Sigmoid colon (tissue), 6 donors: ENCODE measurements at regions not wholly inside any gene's neighbourhood (a gene's known extent, or its start where the extent isn't known, plus 50 kb on each side); places are given as distances from the start of the nearest gene placed in this dataset.

Source experiments
- DNase-seq: peaks from one replicate; pipeline ENCODE4 v3.0.0-alpha.2; 2019
- H3K27ac ChIP-seq, 4 donors: fragments of 200-600 bp; sonication (generic); one replicate each; pipeline ENCODE4 v1.5.1; 2016 to 2019; ENCODE audit warnings: mild to moderate bottlenecking in 1 of 4
- H3K27me3 ChIP-seq, 3 donors: fragments of 200-600 bp; sonication (generic); one replicate each; pipeline ENCODE4 v1.5.1; 2019; ENCODE audit warnings: mild to moderate bottlenecking in 1 of 3
- H3K36me3 ChIP-seq, 4 donors: fragments of 200-600 bp; sonication (generic); one replicate each; pipeline ENCODE4 v1.5.1; 2016 to 2019
- H3K4me1 ChIP-seq, 4 donors: fragments of 200-600 bp; sonication (generic); one replicate each; pipeline ENCODE4 v1.5.1; 2017 to 2019
- H3K4me3 ChIP-seq, 4 donors: fragments of 200-600 bp; sonication (generic); one replicate each; pipeline ENCODE4 v1.5.1; 2017 to 2019; ENCODE audit warnings: mild to moderate bottlenecking in 2 of 4, moderate library complexity in 1 of 4
- H3K9me3 ChIP-seq, 4 donors: fragments of 200-600 bp in 3 of 4; sonication (generic) in 3 of 4; one replicate each; pipeline versions ENCODE4 v1.5.1 to v1.6.1; 2013 to 2019
- EP300 ChIP-seq, 4 donors: sonication (generic); formaldehyde crosslinking; IDR thresholded peaks; one replicate each; pipeline ENCODE4 v1.6.1; 2017; ENCODE audit warnings: antibody characterized with exemption in 4 of 4
- POLR2A ChIP-seq, 2 donors: fragments of 450-650 bp; IDR thresholded peaks; one replicate each; pipeline ENCODE4 v1.6.1; 2016; ENCODE audit warnings: antibody characterized with exemption in 2 of 2, mild to moderate bottlenecking in 2 of 2, moderate library complexity in 2 of 2
- POLR2AphosphoS5 ChIP-seq, 4 donors: sonication (generic); formaldehyde crosslinking; IDR thresholded peaks; one replicate each; pipeline ENCODE4 v1.6.1; 2017; ENCODE audit warnings: antibody characterized with exemption in 4 of 4
- WGBS, 2 donors: extraction: QIAGEN DNeasy Blood & Tissue Kit; methylation state at CpG; one replicate each; pipeline ENCODE4 v1.1.7; 2013; 5-methylcytosine and 5-hydroxymethylcytosine counted together
- intact Hi-C: fragments of 100-400 bp; cut with DNase I; formaldehyde crosslinking; loops from one replicate; pipeline ENCODE4 v1.15.1; 2023
- TF ChIP-seq, protein P1 (sequence below), 4 experiments: fragments of 450-650 bp in 3 of 4; fragments of 200-600 bp in 1 of 4; IDR thresholded peaks; one replicate each; pipeline ENCODE4 v1.5.1; 2016 to 2019; ENCODE audit warnings: antibody characterized with exemption in 4 of 4, mild to moderate bottlenecking in 3 of 4, moderate library complexity in 2 of 4
- donor health status: healthy with polysubstance abuse.
- donor health status: healthy.

DNA sequence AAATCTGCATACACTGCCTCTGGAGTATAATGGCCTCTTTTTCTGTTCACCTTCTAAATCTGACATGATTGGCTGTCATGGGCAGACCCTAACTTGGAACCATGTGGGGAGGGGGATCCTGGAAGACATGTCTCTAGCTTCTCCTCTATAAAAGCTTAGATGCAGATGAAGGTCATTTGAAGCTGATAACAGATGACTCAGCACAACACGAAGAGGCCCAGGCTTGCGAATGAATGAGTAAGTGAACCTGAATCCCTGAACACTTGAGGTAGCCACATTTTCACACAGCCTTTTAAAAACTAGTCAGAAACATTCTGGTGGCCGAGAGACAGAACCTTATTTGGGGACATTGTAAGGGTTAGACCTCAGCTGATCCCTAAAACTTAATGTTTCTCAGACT is 282.6 kb downstream of the ELAVL2 start:
- intact Hi-C loops, result no loop called here
- no peak overlapping the region for H3K27ac ChIP-seq
- no peak for DNase-seq
- no peaks in the 10 kb centered on the region for H3K9me3 ChIP-seq
- TF ChIP-seq POLR2AphosphoS5 (IDR thresholded peaks at IDR 0.05), result no peak
- TF ChIP-seq POLR2A (IDR thresholded peaks at IDR 0.05), result no peak
- TF ChIP-seq EP300 (IDR thresholded peaks at IDR 0.05), result no peak
- TF ChIP-seq, protein P1, sequence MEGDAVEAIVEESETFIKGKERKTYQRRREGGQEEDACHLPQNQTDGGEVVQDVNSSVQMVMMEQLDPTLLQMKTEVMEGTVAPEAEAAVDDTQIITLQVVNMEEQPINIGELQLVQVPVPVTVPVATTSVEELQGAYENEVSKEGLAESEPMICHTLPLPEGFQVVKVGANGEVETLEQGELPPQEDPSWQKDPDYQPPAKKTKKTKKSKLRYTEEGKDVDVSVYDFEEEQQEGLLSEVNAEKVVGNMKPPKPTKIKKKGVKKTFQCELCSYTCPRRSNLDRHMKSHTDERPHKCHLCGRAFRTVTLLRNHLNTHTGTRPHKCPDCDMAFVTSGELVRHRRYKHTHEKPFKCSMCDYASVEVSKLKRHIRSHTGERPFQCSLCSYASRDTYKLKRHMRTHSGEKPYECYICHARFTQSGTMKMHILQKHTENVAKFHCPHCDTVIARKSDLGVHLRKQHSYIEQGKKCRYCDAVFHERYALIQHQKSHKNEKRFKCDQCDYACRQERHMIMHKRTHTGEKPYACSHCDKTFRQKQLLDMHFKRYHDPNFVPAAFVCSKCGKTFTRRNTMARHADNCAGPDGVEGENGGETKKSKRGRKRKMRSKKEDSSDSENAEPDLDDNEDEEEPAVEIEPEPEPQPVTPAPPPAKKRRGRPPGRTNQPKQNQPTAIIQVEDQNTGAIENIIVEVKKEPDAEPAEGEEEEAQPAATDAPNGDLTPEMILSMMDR (IDR thresholded peaks at IDR 0.05), result no peak
- WGBS, 2 donors, result 65 to 76% methylated on average over 3 of the region's 3 CpGs
- H3K4me1 ChIP-seq, result no peaks in the 10 kb centered on the region
- no peaks in the 10 kb centered on the region for H3K27me3 ChIP-seq
- H3K36me3 ChIP-seq, result no peaks in the 10 kb centered on the region
- no peak overlapping the region for H3K4me3 ChIP-seq

DNA sequence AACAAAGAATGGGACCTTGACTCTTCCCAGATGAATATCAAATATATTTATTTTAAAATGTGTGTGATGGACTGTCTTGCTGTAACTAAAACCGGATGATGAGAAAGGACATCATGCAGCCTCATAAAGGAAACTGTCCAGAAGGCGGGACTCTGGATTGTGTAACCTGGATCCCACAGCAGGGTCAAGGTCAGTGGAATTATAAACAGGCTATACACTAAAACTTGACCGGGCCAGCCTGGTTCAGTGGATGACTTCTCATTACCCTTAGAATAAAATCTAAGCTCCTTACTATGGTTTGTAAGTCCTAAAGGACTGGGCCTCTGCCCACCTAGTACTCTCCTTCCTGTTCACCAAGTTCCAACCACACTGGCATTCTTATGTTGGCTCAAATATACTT is 280.3 kb downstream of the ELAVL2 start:
- WGBS, 2 donors, result 68 to 87% methylated on average over 3 of the region's 3 CpGs

DNA sequence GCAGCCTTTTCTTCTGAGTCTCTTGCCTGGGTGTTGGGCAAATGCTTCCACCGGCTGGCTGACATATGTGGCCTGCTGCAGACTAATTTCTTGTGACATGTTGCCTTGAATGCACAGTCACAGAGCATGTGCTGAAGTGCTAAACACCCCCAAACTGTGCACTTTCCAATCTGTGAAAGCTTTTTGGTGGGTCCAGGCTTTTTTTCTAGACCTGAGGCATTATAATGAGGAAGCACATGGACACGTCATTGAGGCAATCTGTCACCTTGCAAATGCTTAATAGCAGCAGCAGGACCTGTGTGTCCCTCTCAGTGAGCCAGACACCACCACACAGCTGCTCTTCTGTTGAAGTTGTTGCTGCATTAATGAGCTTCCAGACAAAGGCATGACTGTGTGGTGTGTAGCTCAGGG is 274.7 kb downstream of the ELAVL2 start:
- intact Hi-C loops, result no loop called here
- Histone ChIP-seq H3K27me3 (no peaks in the 10 kb centered on the region), H3K4me3 (no peak overlapping the region), H3K36me3 (no peaks in the 10 kb centered on the region), H3K9me3 (no peaks in the 10 kb centered on the region), H3K4me1 (no peaks in the 10 kb centered on the region), H3K27ac (no peak overlapping the region)
- no peak for DNase-seq
- WGBS, 2 donors, result 81 to 84% methylated on average over 2 of the region's 2 CpGs
- no peak for TF ChIP-seq POLR2A (IDR thresholded peaks at IDR 0.05)
- TF ChIP-seq, protein P1 (IDR thresholded peaks at IDR 0.05), result no peak
- no peak for TF ChIP-seq EP300 (IDR thresholded peaks at IDR 0.05)
- no peak for TF ChIP-seq POLR2AphosphoS5 (IDR thresholded peaks at IDR 0.05)

More for the DNA sequence above, 280.3 kb downstream of the ELAVL2 start:
- Histone ChIP-seq H3K4me1 (no peaks in the 10 kb centered on the region), H3K27ac (no peak overlapping the region), H3K9me3 (no peaks in the 10 kb centered on the region), H3K27me3 (no peaks in the 10 kb centered on the region), H3K36me3 (no peaks in the 10 kb centered on the region), H3K4me3 (no peak overlapping the region)
- no peak for DNase-seq
- TF ChIP-seq POLR2AphosphoS5 (IDR thresholded peaks at IDR 0.05) (no peak), POLR2A (IDR thresholded peaks at IDR 0.05) (no peak), EP300 (IDR thresholded peaks at IDR 0.05) (no peak)
- TF ChIP-seq, protein P1 (IDR thresholded peaks at IDR 0.05), result no peak
- intact Hi-C loops, result no loop called here

DNA sequence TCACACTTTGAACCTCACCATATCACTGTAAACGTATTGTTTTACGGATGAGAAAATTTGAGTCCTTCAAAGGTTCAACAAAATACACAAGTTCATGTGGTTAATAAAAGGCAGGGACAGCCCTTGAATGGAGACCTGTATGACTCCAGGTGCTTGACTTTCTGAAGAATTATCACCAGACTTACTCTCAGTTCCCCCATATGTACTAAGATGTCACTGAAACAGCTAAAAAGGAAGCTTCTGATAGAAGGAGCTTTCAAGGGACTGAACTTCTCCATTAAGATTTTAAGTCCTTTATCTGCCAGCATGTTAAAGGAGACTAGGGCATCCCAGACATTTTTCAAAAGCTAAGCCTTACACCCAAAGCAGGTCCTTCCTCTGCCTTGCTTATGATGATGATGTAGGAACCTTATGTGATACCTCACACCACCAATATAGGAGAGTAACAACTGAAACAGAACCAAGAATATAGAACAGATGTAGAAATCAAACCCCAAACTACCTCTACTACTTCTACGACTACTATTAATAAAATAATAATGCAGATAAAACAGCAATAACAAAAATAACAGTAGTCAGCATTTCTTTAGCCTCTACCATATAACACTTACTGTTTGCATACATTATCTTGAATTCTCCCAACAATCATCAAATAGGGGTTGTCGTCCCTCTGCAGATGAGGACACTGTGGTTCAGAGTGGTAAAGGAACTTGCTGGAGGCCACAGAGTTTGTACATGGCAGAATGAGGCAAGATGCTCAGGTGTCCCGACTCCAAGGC is 273.9 kb downstream of the ELAVL2 start:
- Histone ChIP-seq H3K4me1 (no peaks in the 10 kb centered on the region), H3K9me3 (no peaks in the 10 kb centered on the region), H3K36me3 (no peaks in the 10 kb centered on the region), H3K4me3 (no peak overlapping the region), H3K27me3 (no peaks in the 10 kb centered on the region), H3K27ac (no peak overlapping the region)
- no peak for DNase-seq
- intact Hi-C loops, result no loop called here
- TF ChIP-seq EP300 (IDR thresholded peaks at IDR 0.05), result no peak
- TF ChIP-seq POLR2AphosphoS5 (IDR thresholded peaks at IDR 0.05), result no peak
- TF ChIP-seq POLR2A (IDR thresholded peaks at IDR 0.05), result no peak
- TF ChIP-seq, protein P1 (IDR thresholded peaks at IDR 0.05), result no peak
- 61 to 77% methylated on average over 5 of the region's 5 CpGs for WGBS, 2 donors
